Type B pancreatic cell (in vitro differentiated cells): ENCODE measurements at regions not wholly inside any gene's neighbourhood (a gene's known extent, or its start where the extent isn't known, plus 50 kb on each side); places are given as distances from the start of the nearest gene placed in this dataset.

Experiments
- DNase-seq: peaks from one replicate; pipeline ENCODE4 v3.0.0; 2021; ENCODE audit warnings: mixed read lengths; ENCODE audit not compliant: unreplicated experiment; ENCODE audit errors: extremely low spot score
- H3K27ac Mint-ChIP-seq: 2 replicates; pipeline ENCODE4 v1.8.0; 2021; ENCODE audit warnings: mild to moderate bottlenecking, mixed read lengths
- H3K27me3 Mint-ChIP-seq: 2 replicates; pipeline ENCODE4 v1.8.0; 2021; ENCODE audit warnings: mixed read lengths
- H3K36me3 Mint-ChIP-seq: 2 replicates; pipeline ENCODE4 v1.8.0; 2021; ENCODE audit warnings: mixed read lengths
- H3K4me1 Mint-ChIP-seq: one replicate; pipeline ENCODE4 v1.8.0; 2021; ENCODE audit warnings: mixed read lengths; ENCODE audit not compliant: unreplicated experiment
- H3K4me3 Mint-ChIP-seq: 2 replicates; pipeline ENCODE4 v1.8.0; 2021; ENCODE audit warnings: mild to moderate bottlenecking, mixed read lengths
- H3K9me3 Mint-ChIP-seq: 2 replicates; pipeline ENCODE4 v1.8.0; 2021; ENCODE audit warnings: mixed read lengths
- CTCF ChIP-seq: fragments of 200-600 bp; sonication (generic); conservative IDR thresholded peaks from 2 replicates; pipeline ENCODE4 v1.5.0; 2021; ENCODE audit warnings: antibody characterized with exemption, mild to moderate bottlenecking

- no peaks in the 10 kb centered on the region for H3K36me3 Mint-ChIP-seq
- no peak for TF ChIP-seq CTCF
- no peak overlapping the region for H3K4me3 Mint-ChIP-seq
- H3K27ac Mint-ChIP-seq: no peak overlapping the region
- H3K4me1 Mint-ChIP-seq: peaks cover 19% of the 10 kb centered on the region
- DNase-seq: no peak
- no peaks in the 10 kb centered on the region for H3K27me3 Mint-ChIP-seq
- peaks cover 7% of the 10 kb centered on the region for H3K9me3 Mint-ChIP-seq
Measured at GRCh38 chr21:27045281-27045985, 78.5 kb upstream of the ADAMTS5 start.

- no peak for TF ChIP-seq CTCF
- Mint-ChIP-seq H3K4me1 (peaks cover 19% of the 10 kb centered on the region), H3K4me3 (no peak overlapping the region), H3K36me3 (no peaks in the 10 kb centered on the region), H3K27ac (no peak overlapping the region), H3K9me3 (peaks cover 4% of the 10 kb centered on the region), H3K27me3 (no peaks in the 10 kb centered on the region)
- no peak for DNase-seq
Measured at GRCh38 chr21:27043377-27043776, 76.5 kb upstream of the ADAMTS5 start.

GRCh38 chr21:27040738-27041469 is 74.0 kb upstream of the ADAMTS5 start:
- Mint-ChIP-seq H3K27ac (no peak overlapping the region), H3K9me3 (peaks cover 4% of the 10 kb centered on the region), H3K4me1 (no peaks in the 10 kb centered on the region), H3K36me3 (no peaks in the 10 kb centered on the region), H3K27me3 (no peaks in the 10 kb centered on the region), H3K4me3 (no peak overlapping the region)
- DNase-seq: no peak
- no peak for TF ChIP-seq CTCF

- DNase-seq: no peak
- no peak overlapping the region for H3K27ac Mint-ChIP-seq
- TF ChIP-seq CTCF: no peak
- H3K9me3 Mint-ChIP-seq: peaks cover 4% of the 10 kb centered on the region
- no peaks in the 10 kb centered on the region for H3K36me3 Mint-ChIP-seq
- H3K4me1 Mint-ChIP-seq: no peaks in the 10 kb centered on the region
- no peaks in the 10 kb centered on the region for H3K27me3 Mint-ChIP-seq
- no peak overlapping the region for H3K4me3 Mint-ChIP-seq
Measured at GRCh38 chr21:27036736-27037301, 69.9 kb upstream of the ADAMTS5 start.

GRCh38 chr21:27035791-27036190 is 68.9 kb upstream of the ADAMTS5 start:
- H3K27ac Mint-ChIP-seq: no peak overlapping the region
- no peaks in the 10 kb centered on the region for H3K27me3 Mint-ChIP-seq
- H3K9me3 Mint-ChIP-seq: peaks cover 4% of the 10 kb centered on the region
- no peaks in the 10 kb centered on the region for H3K36me3 Mint-ChIP-seq
- DNase-seq: no peak
- H3K4me3 Mint-ChIP-seq: no peak overlapping the region
- H3K4me1 Mint-ChIP-seq: no peaks in the 10 kb centered on the region
- no peak for TF ChIP-seq CTCF
